ENCODE measurements at regions not wholly inside any gene's neighbourhood (a gene's known extent, or its start where the extent isn't known, plus 50 kb on each side); places are given as distances from the start of the nearest gene placed in this dataset.

GRCh38 chr22:47375621-47376321 lies 613.3 kb downstream of the TBC1D22A start (continued):
- TF ChIP-seq RBM22 (optimal IDR thresholded peaks at IDR 0.05; ENCODE audit: low read length) (no peak), ZNF563 (CRISPR knock-in tag; IDR thresholded peaks at IDR 0.05) (no peak), STAT6 (CRISPR knock-in tag; IDR thresholded peaks at IDR 0.05; ENCODE audit: borderline replicate concordance) (no peak), ZHX1 (CRISPR knock-in tag; IDR thresholded peaks at IDR 0.05; ENCODE audit: low read depth) (no peak), HCFC1 (IDR thresholded peaks at IDR 0.05; ENCODE audit: low read depth, low read length) (no peak)

GRCh38 chr22:47374901-47375575 lies 612.6 kb downstream of the TBC1D22A start:
- no peaks in the 10 kb centered on the region for H3K79me2 ChIP-seq (ENCODE audit: insufficient read depth, low read length)
- in situ Hi-C loops (cut with HindIII; ENCODE audit: extremely low pct_ligation_motif_present, low pct_unique_long_range_greater_than_20kb) (no loop called here), intact Hi-C loops (cut with micrococcal nuclease; ENCODE audit: unreplicated experiment) (no loop called here)
- H3K27me3 ChIP-seq (ENCODE audit: control insufficient read depth in 1 of 2, insufficient read depth in 2 of 2, low read length in 2 of 2), result peaks cover 8 to 29% of the 10 kb centered on the region in 2 experiments; a peak in 3 of 5 replicates
- no peaks in the 10 kb centered on the region for H3K4me1 ChIP-seq (ENCODE audit: insufficient read depth, low read length)
- ChIA-PET POLR2A (no interaction called here), CTCF (ENCODE audit: low intra/inter-chr PET ratio, low total read pairs) (no interaction called here)
- no peak overlapping the region for H3K4me2 ChIP-seq (ENCODE audit: low read depth, low read length)
- no peak overlapping the region for H3K4me3 ChIP-seq (replicated peaks in 1 of 3; ENCODE audit: insufficient read depth in 1 of 3, low read depth in 2 of 3, low read length in 3 of 3)
- BruUV-seq (replicated peaks), result no TSS peak
- H3K9me3 ChIP-seq (ENCODE audit: low read length), result no peaks in the 10 kb centered on the region
- DNase-seq (ENCODE audit: low spot score) (no peak), ATAC-seq (no peak), FAIRE-seq (no peak)
- no peaks in the 10 kb centered on the region for H4K20me1 ChIP-seq (ENCODE audit: insufficient read depth, low read length)
- 34% methylated on average over 8 of the region's 18 CpGs for WGBS (ENCODE audit: low lambda C conversion rate)
- no peaks in the 10 kb centered on the region for H3K36me3 ChIP-seq (replicated peaks in 1 of 2; ENCODE audit: control insufficient read depth in 1 of 2, insufficient read depth in 2 of 2, low read length in 2 of 2)
- H3K27ac ChIP-seq (ENCODE audit: extremely low read length, insufficient read depth, low read length), result no peak overlapping the region
- H2AFZ ChIP-seq (ENCODE audit: low read length), result no peak overlapping the region
- H3K9ac ChIP-seq (ENCODE audit: insufficient read depth, low read depth, low read length), result no peak overlapping the region
- TF ChIP-seq GABPB1 (CRISPR knock-in tag; IDR thresholded peaks at IDR 0.05) (no peak), ZNF33A (CRISPR knock-in tag; IDR thresholded peaks at IDR 0.05; ENCODE audit: borderline replicate concordance) (no peak), CAMTA2 (CRISPR knock-in tag; IDR thresholded peaks at IDR 0.05; ENCODE audit: borderline replicate concordance) (no peak), ZFP36L2 (CRISPR knock-in tag; IDR thresholded peaks at IDR 0.05) (no peak), ZNF274 (CRISPR knock-in tag; IDR thresholded peaks at IDR 0.05) (no peak), TP53 (CRISPR knock-in tag; conservative IDR thresholded peaks at IDR 0.05) (no peak), ZBTB3 (CRISPR knock-in tag; IDR thresholded peaks at IDR 0.05; ENCODE audit: borderline replicate concordance, low read depth) (no peak), ZNF253 (CRISPR knock-in tag; IDR thresholded peaks at IDR 0.05; ENCODE audit: borderline replicate concordance) (no peak), ZNF607 (CRISPR knock-in tag; IDR thresholded peaks at IDR 0.05; ENCODE audit: borderline replicate concordance) (no peak), ZNF367 (CRISPR knock-in tag; IDR thresholded peaks at IDR 0.05; ENCODE audit: borderline replicate concordance) (no peak), NFE2L2 (IDR thresholded peaks at IDR 0.05; ENCODE audit: low read length) (no peak), ZNF788 (CRISPR knock-in tag; IDR thresholded peaks at IDR 0.05; ENCODE audit: borderline replicate concordance) (no peak), DNMT1 (CRISPR knock-in tag; IDR thresholded peaks at IDR 0.05) (no peak), ZNF225 (CRISPR knock-in tag; IDR thresholded peaks at IDR 0.05) (no peak)

Measured in HepG2 (cell line).